ENCODE measurements at regions not wholly inside any gene's neighbourhood (a gene's known extent, or its start where the extent isn't known, plus 50 kb on each side); places are given as distances from the start of the nearest gene placed in this dataset.

- peaks cover 2% of the 10 kb centered on the region for H3K9me3 Mint-ChIP-seq
Observed at GRCh38 chr10:2761311-2761710, 306.0 kb upstream of the PFKP start.

GRCh38 chr10:2760736-2761135 is 306.6 kb upstream of the PFKP start:
- TF ChIP-seq EZH2phosphoT487 (IDR thresholded peaks at IDR 0.05) (no peak), EZH2 (IDR thresholded peaks at IDR 0.05) (no peak), CTCF (IDR thresholded peaks at IDR 0.05) (no peak)
- Histone ChIP-seq H2AFZ (replicated peaks) (no peak overlapping the region), H3K9ac (no peak overlapping the region), H3K4me2 (no peak overlapping the region), H3K36me3 (no peaks in the 10 kb centered on the region), H3K9me3 (ENCODE audit: low read depth) (no peaks in the 10 kb centered on the region), H3K4me1 (peaks cover 6% of the 10 kb centered on the region), H4K20me1 (ENCODE audit: low read depth) (no peaks in the 10 kb centered on the region), H3F3A (ENCODE audit: low read depth) (no peaks in the 10 kb centered on the region), H3K79me2 (ENCODE audit: low read depth) (no peaks in the 10 kb centered on the region), H3K27ac (no peak overlapping the region), H3K4me3 (no peak overlapping the region), H3K27me3 (no peaks in the 10 kb centered on the region)
- Mint-ChIP-seq H3K27ac (no peak overlapping the region), H3K4me1 (peaks cover under 1% of the 10 kb centered on the region), H3K27me3 (ENCODE audit: insufficient read depth, low read depth) (peaks cover 9% of the 10 kb centered on the region), H3K9me3 (peaks cover 2% of the 10 kb centered on the region), H3K36me3 (no peaks in the 10 kb centered on the region), H3K4me3 (no peak overlapping the region)
- DNase-seq (ENCODE audit: low spot score), result no peak

More at GRCh38 chr10:2761311-2761710, 306.0 kb upstream of the PFKP start:
- H2AFZ ChIP-seq (replicated peaks), result no peak overlapping the region
- H3K27me3 ChIP-seq, result no peaks in the 10 kb centered on the region
- no peak for TF ChIP-seq CTCF (IDR thresholded peaks at IDR 0.05)
- TF ChIP-seq EZH2phosphoT487 (IDR thresholded peaks at IDR 0.05), result no peak
- TF ChIP-seq EZH2 (IDR thresholded peaks at IDR 0.05), result no peak
- peaks cover 11% of the 10 kb centered on the region for H3K4me1 ChIP-seq
- Mint-ChIP-seq H3K27me3 (ENCODE audit: insufficient read depth, low read depth) (peaks cover 7% of the 10 kb centered on the region), H3K36me3 (no peaks in the 10 kb centered on the region), H3K4me3 (no peak overlapping the region), H3K4me1 (peaks cover 5% of the 10 kb centered on the region), H3K27ac (no peak overlapping the region)
- no peak for DNase-seq (ENCODE audit: low spot score)
- H3K36me3 ChIP-seq, result no peaks in the 10 kb centered on the region
- H3K9ac ChIP-seq, result no peak overlapping the region
- no peaks in the 10 kb centered on the region for H3K79me2 ChIP-seq (ENCODE audit: low read depth)
- H3K4me2 ChIP-seq, result no peak overlapping the region
- no peaks in the 10 kb centered on the region for H4K20me1 ChIP-seq (ENCODE audit: low read depth)
- H3F3A ChIP-seq (ENCODE audit: low read depth), result no peaks in the 10 kb centered on the region
- H3K27ac ChIP-seq, result no peak overlapping the region
- no peak overlapping the region for H3K4me3 ChIP-seq
- H3K9me3 ChIP-seq (ENCODE audit: low read depth), result no peaks in the 10 kb centered on the region

- Histone ChIP-seq H3K9ac (no peak overlapping the region), H3K79me2 (ENCODE audit: low read depth) (no peaks in the 10 kb centered on the region), H3K27ac (no peak overlapping the region), H3K4me1 (no peaks in the 10 kb centered on the region), H3K9me3 (ENCODE audit: low read depth) (no peaks in the 10 kb centered on the region), H3K36me3 (no peaks in the 10 kb centered on the region), H3K4me3 (no peak overlapping the region), H3K27me3 (no peaks in the 10 kb centered on the region), H3K4me2 (no peak overlapping the region), H4K20me1 (ENCODE audit: low read depth) (no peaks in the 10 kb centered on the region), H2AFZ (replicated peaks) (no peak overlapping the region), H3F3A (ENCODE audit: low read depth) (no peaks in the 10 kb centered on the region)
- no peaks in the 10 kb centered on the region for H3K9me3 Mint-ChIP-seq
- peaks cover 15% of the 10 kb centered on the region for H3K27me3 Mint-ChIP-seq (ENCODE audit: insufficient read depth, low read depth)
- H3K4me1 Mint-ChIP-seq, result no peaks in the 10 kb centered on the region
- H3K36me3 Mint-ChIP-seq, result no peaks in the 10 kb centered on the region
- H3K27ac Mint-ChIP-seq, result no peak overlapping the region
- no peak for DNase-seq (ENCODE audit: low spot score)
- H3K4me3 Mint-ChIP-seq, result no peak overlapping the region
- TF ChIP-seq EZH2 (IDR thresholded peaks at IDR 0.05) (no peak), CTCF (IDR thresholded peaks at IDR 0.05) (no peak), EZH2phosphoT487 (IDR thresholded peaks at IDR 0.05) (no peak)
Observed at GRCh38 chr10:2759233-2759632, 308.1 kb upstream of the PFKP start.
